Thyroid gland (tissue), 4 donors: ENCODE measurements at regions not wholly inside any gene's neighbourhood (a gene's known extent, or its start where the extent isn't known, plus 50 kb on each side); places are given as distances from the start of the nearest gene placed in this dataset.
"Not testable (repeated sequence)": the region's sequence is repeated elsewhere in the genome, so short reads cannot be mapped to it uniquely, and the experiment has no call there.

ENCODE experiments used
- DNase-seq, 2 donors: peaks; one replicate each; pipeline ENCODE4 v3.0.0-alpha.2; 2019
- H3K27ac ChIP-seq, 3 donors: fragments of 200-600 bp; sonication (generic); 1 replicate in 2 of 3; 2 replicates in 1 of 3; pipeline ENCODE4 v1.5.1; 2016 to 2019; ENCODE audit warnings: mild to moderate bottlenecking in 1 of 3, moderate library complexity in 1 of 3
- H3K27me3 ChIP-seq: fragments of 200-600 bp; sonication (generic); one replicate; pipeline ENCODE4 v1.5.1; 2019
- H3K36me3 ChIP-seq, 2 donors: fragments of 200-600 bp; sonication (generic); one replicate each; pipeline ENCODE4 v1.5.1; 2016 to 2019
- H3K4me1 ChIP-seq, 2 donors: fragments of 200-600 bp; sonication (generic); one replicate each; pipeline ENCODE4 v1.5.1; 2017 to 2019
- H3K4me3 ChIP-seq, 3 donors: fragments of 200-600 bp; sonication (generic); replicated peaks in 1 of 3; 1 replicate in 2 of 3; 2 replicates in 1 of 3; pipeline ENCODE4 v1.5.1; 2016; ENCODE audit warnings: mild to moderate bottlenecking in 1 of 3
- H3K9me3 ChIP-seq: fragments of 200-600 bp; sonication (generic); one replicate; pipeline ENCODE4 v1.5.1; 2017
- POLR2A ChIP-seq, 2 donors: fragments of 450-650 bp; IDR thresholded peaks; one replicate each; pipeline ENCODE4 v1.6.1; 2017; ENCODE audit warnings: antibody characterized with exemption in 2 of 2, mild to moderate bottlenecking in 2 of 2, moderate library complexity in 1 of 2
- WGBS, 2 donors: methylation state at CpG; one replicate each; pipeline ENCODE4 v1.1.5; 2017; 5-methylcytosine and 5-hydroxymethylcytosine counted together
- intact Hi-C: fragments of 100-400 bp; cut with DNase I; formaldehyde crosslinking; loops from one replicate; pipeline ENCODE4 v1.15.1; 2023
- TF ChIP-seq, protein P1 (sequence below), 6 experiments: fragments of 200-600 bp in 3 of 6; fragments of 450-650 bp in 3 of 6; sonication (generic) in 3 of 6; IDR thresholded peaks; one replicate each; pipeline ENCODE4 v1.5.1; 2016 to 2019; ENCODE audit warnings: antibody characterized with exemption in 6 of 6, mild to moderate bottlenecking in 2 of 6, inconsistent platforms in 1 of 6, moderate library complexity in 1 of 6

- no peaks in the 10 kb centered on the region for H3K27me3 ChIP-seq
- no peak overlapping the region for H3K4me3 ChIP-seq
- no peak overlapping the region for H3K27ac ChIP-seq
- no peak for DNase-seq
- no peaks in the 10 kb centered on the region for H3K36me3 ChIP-seq
- no peak for TF ChIP-seq POLR2A (IDR thresholded peaks at IDR 0.05)
- TF ChIP-seq, protein P1, sequence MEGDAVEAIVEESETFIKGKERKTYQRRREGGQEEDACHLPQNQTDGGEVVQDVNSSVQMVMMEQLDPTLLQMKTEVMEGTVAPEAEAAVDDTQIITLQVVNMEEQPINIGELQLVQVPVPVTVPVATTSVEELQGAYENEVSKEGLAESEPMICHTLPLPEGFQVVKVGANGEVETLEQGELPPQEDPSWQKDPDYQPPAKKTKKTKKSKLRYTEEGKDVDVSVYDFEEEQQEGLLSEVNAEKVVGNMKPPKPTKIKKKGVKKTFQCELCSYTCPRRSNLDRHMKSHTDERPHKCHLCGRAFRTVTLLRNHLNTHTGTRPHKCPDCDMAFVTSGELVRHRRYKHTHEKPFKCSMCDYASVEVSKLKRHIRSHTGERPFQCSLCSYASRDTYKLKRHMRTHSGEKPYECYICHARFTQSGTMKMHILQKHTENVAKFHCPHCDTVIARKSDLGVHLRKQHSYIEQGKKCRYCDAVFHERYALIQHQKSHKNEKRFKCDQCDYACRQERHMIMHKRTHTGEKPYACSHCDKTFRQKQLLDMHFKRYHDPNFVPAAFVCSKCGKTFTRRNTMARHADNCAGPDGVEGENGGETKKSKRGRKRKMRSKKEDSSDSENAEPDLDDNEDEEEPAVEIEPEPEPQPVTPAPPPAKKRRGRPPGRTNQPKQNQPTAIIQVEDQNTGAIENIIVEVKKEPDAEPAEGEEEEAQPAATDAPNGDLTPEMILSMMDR (IDR thresholded peaks at IDR 0.05) = no peak
- H3K9me3 ChIP-seq = no peaks in the 10 kb centered on the region
- intact Hi-C loops = no loop called here
- H3K4me1 ChIP-seq = no peaks in the 10 kb centered on the region
- WGBS, 2 donors = 92% methylated on average over 1 of the region's 1 CpG
These were observed 80.8 kb downstream of the EOMES start for GRCh38 chr3:27641271-27641800.

GRCh38 chr3:27639271-27639670 lies 82.9 kb downstream of the EOMES start:
- Histone ChIP-seq H3K4me3 (no peak overlapping the region), H3K4me1 (no peaks in the 10 kb centered on the region), H3K36me3 (no peaks in the 10 kb centered on the region), H3K27ac (no peak overlapping the region), H3K27me3 (no peaks in the 10 kb centered on the region), H3K9me3 (no peaks in the 10 kb centered on the region)
- no peak for DNase-seq
- WGBS, 2 donors = 84 to 87% methylated on average over 2 of the region's 2 CpGs
- intact Hi-C loops = no loop called here
- no peak for TF ChIP-seq POLR2A (IDR thresholded peaks at IDR 0.05)
- TF ChIP-seq, protein P1 (IDR thresholded peaks at IDR 0.05) = no peak

GRCh38 chr3:27638594-27638993 lies 83.5 kb downstream of the EOMES start:
- Histone ChIP-seq H3K36me3 (no peaks in the 10 kb centered on the region), H3K27me3 (no peaks in the 10 kb centered on the region), H3K4me3 (no peak overlapping the region), H3K27ac (no peak overlapping the region), H3K4me1 (no peaks in the 10 kb centered on the region), H3K9me3 (no peaks in the 10 kb centered on the region)
- 84 to 94% methylated on average over 6 of the region's 6 CpGs for WGBS, 2 donors
- TF ChIP-seq, protein P1 (IDR thresholded peaks at IDR 0.05) = no peak
- no peak for TF ChIP-seq POLR2A (IDR thresholded peaks at IDR 0.05)
- intact Hi-C loops = no loop called here
- no peak for DNase-seq

DNA sequence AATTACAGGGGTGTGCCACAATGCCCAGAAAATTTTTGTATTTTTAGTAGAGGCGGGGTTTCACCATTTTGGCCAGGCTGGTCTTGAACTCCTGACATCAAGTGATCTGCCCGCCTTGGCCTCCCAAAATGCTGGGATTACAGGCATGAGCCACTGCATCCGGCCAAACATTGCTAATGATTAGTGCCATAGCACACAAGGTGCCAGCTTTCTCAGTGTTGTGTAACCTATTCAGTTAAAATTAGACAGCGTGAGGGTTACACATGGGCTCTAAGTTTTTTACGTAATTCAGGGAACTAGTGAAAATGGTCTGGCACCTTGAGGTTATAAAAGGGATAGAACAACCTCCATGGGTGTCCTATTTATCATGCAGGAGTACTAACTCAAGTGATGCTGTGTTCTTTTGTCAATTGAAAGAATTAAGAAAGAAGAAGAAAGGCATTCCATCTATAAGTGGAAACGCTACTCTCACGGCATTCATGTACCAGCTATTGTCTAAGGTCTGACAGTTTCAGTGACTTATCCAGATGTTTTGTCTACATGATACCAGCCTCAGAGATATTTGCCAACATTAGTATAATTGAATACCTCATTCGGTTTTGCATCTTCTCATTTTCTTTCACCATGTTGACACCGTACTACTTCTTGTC lies 84.7 kb downstream of the EOMES start:
- Histone ChIP-seq H3K4me1 (no peaks in the 10 kb centered on the region), H3K4me3 (no peak overlapping the region), H3K27me3 (no peaks in the 10 kb centered on the region), H3K9me3 (no peaks in the 10 kb centered on the region), H3K27ac (no peak overlapping the region), H3K36me3 (no peaks in the 10 kb centered on the region)
- no peak for DNase-seq
- 78 to 82% methylated on average over 9 of the region's 9 CpGs for WGBS, 2 donors
- no peak for TF ChIP-seq POLR2A (IDR thresholded peaks at IDR 0.05)
- TF ChIP-seq, protein P1 (IDR thresholded peaks at IDR 0.05) = no peak
- intact Hi-C loops = no loop called here

DNA sequence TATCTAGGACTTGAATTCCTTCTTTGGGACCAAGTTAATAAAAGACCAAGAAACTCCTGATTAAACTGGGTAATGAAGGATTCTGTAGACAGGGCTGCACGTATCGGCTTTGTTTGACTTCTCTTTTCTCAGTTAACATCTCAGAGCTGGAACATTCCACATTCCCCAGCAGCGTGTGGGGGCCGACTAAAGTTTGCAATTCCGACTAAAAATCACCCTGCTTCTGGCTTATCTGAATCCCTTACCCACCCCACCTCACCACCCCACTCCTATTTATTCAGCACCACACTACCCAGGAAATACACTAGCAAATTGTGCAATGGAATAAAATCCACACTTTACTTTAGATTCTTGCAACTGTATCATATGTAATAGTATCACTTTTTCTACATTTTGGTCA lies 87.1 kb downstream of the EOMES start:
- DNase-seq, H3K36me3 ChIP-seq, H3K4me3 ChIP-seq, H3K9me3 ChIP-seq, H3K4me1 ChIP-seq, intact Hi-C loops, H3K27ac ChIP-seq, H3K27me3 ChIP-seq: not testable (repeated sequence)
- WGBS, 2 donors = 77 to 87% methylated on average over 5 of the region's 5 CpGs
